Embryonic facial prominence (tissue), 1 donor: ENCODE measurements at regions not wholly inside any gene's neighbourhood (a gene's known extent, or its start where the extent isn't known, plus 50 kb on each side); places are given as distances from the start of the nearest gene placed in this dataset.
A peak's percentile ranks its signal among the peaks of the same experiment; 100 is the strongest.

Experiments
- DNase-seq: peaks from one replicate; pipeline ENCODE4 v3.0.0-alpha.2; 2016; ENCODE audit errors: extremely low spot score

- DNase-seq: no peak
Observed at GRCh38 chr3:152957491-152957890, 122.6 kb downstream of the P2RY1 start.

DNA sequence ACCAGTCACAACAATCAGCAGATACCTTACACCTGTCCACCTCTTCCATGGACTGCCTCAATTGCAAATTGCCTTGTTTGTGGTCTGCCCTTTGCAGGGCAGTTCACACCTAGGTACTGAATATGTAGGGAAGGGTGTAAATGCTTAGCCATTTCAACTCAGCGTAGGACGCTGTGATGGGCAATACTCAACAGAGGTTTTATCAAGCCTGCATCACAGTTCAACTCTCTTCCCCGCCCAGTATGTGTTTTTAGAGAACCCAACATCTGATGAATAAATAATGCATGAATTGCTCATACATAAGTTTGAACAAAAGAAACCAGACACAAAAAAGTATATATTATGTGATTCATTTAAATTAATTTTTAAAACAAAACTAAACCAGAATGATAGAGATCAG lies 124.4 kb downstream of the P2RY1 start:
- DNase-seq: no peak

- DNase-seq: no peak
Observed at GRCh38 chr3:152960684-152961083, 125.8 kb downstream of the P2RY1 start.

GRCh38 chr3:152961323-152961722 lies 126.4 kb downstream of the P2RY1 start:
- DNase-seq: peak; percentile 22

DNA sequence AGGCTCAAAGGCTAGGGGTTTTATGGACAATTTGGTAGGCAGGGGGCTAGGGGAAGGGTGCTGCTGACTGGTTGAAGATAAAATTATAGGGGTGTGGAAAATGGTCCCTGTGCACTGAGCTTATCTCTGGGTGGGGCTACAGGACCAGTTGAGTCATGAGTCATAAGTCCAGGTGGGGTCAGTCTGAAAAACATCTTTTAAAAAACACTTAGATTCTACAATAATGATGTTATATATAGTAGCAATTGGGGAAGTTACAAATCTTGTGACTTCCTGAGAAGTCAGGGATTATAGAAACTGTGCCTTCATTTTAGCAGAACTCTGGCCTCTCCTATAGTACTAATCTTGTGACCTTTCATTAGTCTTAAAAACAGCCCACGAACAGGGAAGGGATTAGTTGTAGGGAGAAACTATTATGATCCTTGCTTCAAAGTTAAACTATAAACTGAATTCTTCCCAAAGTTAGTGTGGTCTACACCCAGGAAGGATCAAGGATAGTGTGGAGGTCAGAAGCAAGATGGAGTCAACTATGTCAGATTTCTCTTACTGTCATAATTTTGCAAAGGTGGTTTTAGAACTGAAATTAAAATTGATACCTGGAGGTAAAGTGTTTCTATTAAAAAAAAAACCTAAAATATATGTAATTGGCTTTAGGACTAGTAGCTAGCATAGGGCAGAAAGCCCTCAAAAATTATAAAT lies 130.1 kb downstream of the P2RY1 start:
- no peak for DNase-seq

- no peak for DNase-seq
Observed at GRCh38 chr3:152968388-152969024, 133.6 kb downstream of the P2RY1 start.

DNA sequence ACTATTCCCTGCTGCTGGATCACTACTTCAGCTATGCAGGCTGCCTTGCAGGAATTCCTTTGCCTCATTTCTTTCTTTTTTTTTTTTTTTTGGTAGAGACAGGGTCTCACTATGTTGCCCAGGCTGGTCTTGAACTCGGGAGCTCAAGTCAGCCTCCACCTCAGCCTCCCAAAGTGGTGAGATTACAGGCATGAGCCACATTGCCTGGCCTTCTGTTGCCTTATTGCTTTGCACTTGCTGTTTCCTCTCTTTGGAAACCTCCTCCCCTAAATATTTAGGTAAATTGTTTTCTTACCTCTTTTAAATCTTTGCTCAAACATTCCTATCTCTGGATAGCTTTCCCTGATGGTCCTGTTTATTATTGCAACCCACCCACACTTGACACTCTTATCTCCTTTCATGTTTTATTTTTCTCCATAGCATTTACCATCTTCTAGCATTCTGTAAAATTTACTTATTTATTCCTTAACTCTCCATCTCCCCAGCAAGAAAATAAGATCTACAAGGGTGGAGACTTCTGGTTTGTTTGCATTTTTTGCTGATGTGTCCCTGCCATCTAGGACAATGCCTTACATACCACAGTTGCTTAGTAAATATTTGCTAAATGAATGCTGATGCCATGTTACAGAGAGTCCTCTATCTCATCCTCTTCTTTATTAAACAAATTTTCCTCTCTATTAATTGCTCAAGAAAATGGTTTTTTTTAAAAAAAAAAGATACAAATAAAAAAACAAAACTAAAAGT lies 134.8 kb downstream of the P2RY1 start:
- no peak for DNase-seq

DNA sequence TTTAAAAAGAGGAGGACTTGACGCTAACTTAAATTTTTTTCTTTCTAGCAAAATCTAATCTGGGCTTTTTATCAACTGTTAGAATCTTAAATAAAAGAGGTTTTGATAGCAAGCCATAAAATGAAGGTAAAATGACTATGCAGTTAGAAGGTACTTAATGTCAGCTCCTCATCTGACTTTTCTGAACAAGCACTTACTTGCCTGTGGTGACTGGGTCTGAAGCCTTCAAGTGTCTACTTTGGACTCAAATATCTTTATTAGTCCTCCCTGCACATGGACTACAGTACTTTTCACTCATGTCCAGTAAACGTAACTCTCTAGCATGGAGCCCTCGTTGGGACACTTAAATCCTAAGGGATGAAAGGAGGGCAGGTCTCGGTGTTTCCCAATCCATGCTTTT lies 135.9 kb downstream of the P2RY1 start:
- no peak for DNase-seq

DNA sequence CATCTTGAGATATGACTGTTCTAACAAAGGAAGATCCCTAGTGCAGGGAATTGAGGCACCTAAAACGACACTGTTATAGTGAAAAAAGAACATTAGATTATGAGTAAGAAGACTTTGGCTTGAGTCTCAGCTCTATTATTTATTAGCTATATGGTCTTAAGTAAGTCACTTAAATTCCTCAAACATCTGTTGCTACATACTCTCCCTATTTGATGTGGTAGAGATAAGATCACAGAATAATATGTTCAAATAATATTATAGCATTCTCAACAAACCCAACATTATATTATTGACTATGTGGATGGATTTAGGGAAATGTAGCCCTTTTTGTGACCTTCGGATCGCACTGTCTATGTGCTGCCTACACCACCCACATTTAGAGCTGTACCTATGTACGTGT lies 136.9 kb downstream of the P2RY1 start:
- DNase-seq: no peak

DNA sequence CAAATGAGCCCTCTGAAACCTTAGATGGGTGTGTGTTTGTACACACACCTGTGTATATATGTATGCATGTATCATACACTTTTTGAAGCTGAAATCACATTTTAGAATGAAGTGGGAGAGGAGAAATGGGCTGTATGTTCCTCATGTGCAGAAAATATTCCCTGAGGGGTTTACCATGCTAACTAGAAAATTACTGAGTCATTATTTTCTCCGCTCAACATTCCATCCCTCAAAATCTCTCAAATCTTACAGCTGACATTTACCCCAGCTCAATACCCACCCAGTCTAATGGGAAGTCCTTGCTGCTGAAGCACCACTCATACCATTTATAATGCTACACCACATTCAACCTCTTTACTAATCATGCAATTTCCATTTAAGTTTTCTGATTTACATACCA lies 138.6 kb downstream of the P2RY1 start:
- DNase-seq: no peak

- DNase-seq: no peak
Observed at GRCh38 chr3:152976239-152976638, 141.3 kb downstream of the P2RY1 start.

DNA sequence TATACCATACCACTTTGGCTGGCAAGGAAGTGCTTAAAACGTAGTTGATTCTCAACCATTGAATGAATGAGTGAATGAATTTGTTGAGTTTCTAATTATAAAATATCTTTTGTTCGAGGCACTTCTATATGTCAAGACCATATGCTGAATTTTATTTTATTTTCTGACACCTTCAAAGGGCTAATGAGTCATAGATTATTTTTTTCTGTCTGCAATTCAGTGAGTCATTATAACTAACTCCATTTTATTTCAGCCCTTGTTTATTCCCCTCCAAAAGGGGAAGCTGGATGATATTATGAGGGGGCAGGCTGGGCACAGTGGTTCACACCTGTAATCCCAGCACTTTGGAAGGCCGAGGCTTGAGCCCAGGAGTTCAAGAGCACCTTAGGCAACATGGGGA lies 142.4 kb downstream of the P2RY1 start:
- DNase-seq: no peak

DNA sequence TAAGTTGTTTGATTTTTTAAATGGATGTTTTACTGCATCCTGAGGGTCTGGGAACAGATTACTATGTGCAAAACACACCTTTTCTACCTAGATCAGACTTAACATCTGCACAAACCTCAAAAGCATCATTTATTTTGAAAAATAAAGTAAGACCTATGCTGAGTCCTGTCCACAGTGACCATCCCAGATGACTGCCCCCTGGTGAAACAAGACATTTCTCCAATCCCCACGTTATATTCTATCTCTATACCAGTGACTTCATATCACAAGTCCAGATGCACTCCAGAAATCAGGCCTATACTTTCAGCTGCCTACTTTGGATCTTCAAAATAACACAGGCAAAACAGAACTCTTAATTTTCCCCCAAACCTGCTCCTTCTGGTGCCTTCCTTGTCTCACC lies 143.2 kb downstream of the P2RY1 start:
- DNase-seq: no peak

- no peak for DNase-seq
Observed at GRCh38 chr3:152997526-152997925, 162.6 kb downstream of the P2RY1 start.

DNA sequence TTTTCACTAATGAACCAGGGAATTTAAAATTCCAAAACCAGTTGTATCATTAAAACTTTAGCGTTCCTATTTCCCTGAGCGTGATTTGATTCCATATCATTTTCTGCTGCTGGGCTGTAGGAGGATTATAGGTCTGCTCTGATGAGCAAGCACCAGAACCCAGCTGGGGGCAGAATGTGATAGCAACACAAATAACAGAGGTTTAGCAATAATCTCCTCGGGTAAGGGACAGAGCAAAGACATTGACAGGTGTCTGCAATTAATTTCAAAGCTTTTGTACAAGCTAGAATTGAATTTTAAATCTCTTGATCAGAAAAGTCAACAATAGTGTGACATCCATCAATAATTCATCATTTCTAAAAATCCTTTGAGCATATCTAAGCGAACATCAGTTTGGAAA lies 163.4 kb upstream of the RAP2B start:
- DNase-seq: no peak

- DNase-seq: no peak
Observed at GRCh38 chr3:153000325-153000724, 161.7 kb upstream of the RAP2B start.

DNA sequence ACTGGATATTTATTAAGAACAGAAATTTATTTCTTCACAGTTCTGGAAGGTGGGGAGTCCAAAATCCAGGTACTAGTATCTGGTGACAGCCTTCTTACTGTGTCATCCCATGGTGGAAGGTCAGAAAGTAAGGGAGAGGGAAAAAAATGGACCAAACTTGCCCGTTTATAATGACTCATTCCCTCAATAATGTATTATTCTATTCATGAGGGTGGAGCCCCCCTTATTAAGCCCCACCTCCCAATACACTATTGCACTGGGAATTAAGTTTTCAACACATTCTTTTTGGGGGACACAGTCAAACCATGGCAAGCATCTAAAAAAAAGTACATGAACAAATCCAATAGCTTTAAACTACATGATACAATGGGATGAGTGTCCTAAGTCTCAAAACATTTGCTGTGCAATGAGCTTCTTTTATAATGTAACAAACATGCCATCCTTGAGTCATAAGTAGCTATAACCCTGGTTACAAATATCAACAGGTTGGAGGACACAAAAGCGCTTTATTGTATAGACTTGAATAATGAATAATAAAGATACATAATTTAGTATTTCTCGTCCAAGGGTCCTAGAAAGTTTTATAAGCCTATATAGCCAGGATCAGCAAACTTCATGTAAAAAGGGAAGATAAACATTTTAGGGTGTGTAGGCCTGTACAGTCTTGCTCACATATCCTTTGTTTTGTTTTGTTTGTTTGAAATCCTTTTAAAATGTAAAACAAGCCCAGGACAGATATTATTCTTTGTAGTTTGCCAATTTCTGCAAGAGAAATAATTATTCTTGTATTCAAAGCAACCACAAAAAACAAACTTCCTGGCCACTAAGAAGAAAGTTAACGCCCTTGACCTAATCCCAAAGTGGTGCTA lies 160.6 kb upstream of the RAP2B start:
- no peak for DNase-seq

GRCh38 chr3:153003441-153003840 lies 158.6 kb upstream of the RAP2B start:
- DNase-seq: no peak

GRCh38 chr3:153003862-153004261 lies 158.2 kb upstream of the RAP2B start:
- DNase-seq: no peak

- DNase-seq: no peak
Observed at GRCh38 chr3:153008226-153008625, 153.8 kb upstream of the RAP2B start.

DNA sequence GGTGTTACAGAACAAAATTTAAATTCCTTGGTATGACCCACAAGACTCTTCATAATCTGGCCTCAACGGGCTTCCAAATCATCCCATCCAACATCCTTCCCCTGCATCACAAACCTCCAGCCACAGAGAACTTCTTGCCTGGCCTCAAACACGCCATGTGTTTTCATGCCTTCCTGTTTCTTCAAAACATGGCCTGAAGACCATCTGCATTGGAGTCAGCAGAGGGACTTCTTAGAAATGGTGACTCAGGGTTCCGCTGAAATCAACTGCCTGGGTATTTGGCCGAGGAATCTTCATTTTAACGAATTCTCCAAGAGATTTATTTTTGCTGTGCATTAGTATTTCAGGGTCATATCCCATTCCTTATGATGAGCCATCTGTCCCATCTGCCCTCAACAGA lies 138.1 kb upstream of the RAP2B start:
- no peak for DNase-seq

- DNase-seq: peak; percentile 34
Observed at GRCh38 chr3:153026026-153026425, 136.0 kb upstream of the RAP2B start.
